ENCODE measurements at regions not wholly inside any gene's neighbourhood (a gene's known extent, or its start where the extent isn't known, plus 50 kb on each side); places are given as distances from the start of the nearest gene placed in this dataset.

DNA sequence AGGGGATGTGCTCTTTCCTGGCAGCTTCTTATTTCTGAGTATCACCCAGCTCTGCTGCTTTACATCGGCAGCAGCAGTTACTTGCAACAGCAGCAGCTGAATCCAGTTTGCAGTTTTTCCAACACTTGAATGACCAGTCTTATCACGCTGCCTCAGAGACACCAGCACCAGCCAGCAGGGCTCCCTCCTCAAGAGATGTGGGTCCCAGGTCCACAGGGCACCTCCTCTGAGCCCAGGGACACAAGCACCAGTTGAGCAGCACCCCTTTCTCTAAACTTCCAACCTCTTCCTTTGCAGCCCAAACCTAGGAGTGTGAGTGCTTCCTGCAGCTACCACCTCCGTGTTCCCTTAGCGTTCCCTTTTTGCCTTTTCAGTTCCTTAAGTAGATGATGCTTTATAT is 50.4 kb upstream of the YPEL5 start:
- no peaks in the 10 kb centered on the region for H3K9me3 Mint-ChIP-seq
- peak overlapping the region in 1 of 3 experiments; percentile 47 for H3K27ac Mint-ChIP-seq
- H3K36me3 Mint-ChIP-seq (ENCODE audit: low read depth): no peaks in the 10 kb centered on the region
- peaks cover 25% of the 10 kb centered on the region for H3K27me3 Mint-ChIP-seq (ENCODE audit: low read depth)
- TF ChIP-seq, protein P1, sequence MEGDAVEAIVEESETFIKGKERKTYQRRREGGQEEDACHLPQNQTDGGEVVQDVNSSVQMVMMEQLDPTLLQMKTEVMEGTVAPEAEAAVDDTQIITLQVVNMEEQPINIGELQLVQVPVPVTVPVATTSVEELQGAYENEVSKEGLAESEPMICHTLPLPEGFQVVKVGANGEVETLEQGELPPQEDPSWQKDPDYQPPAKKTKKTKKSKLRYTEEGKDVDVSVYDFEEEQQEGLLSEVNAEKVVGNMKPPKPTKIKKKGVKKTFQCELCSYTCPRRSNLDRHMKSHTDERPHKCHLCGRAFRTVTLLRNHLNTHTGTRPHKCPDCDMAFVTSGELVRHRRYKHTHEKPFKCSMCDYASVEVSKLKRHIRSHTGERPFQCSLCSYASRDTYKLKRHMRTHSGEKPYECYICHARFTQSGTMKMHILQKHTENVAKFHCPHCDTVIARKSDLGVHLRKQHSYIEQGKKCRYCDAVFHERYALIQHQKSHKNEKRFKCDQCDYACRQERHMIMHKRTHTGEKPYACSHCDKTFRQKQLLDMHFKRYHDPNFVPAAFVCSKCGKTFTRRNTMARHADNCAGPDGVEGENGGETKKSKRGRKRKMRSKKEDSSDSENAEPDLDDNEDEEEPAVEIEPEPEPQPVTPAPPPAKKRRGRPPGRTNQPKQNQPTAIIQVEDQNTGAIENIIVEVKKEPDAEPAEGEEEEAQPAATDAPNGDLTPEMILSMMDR (IDR thresholded peaks at IDR 0.05; ENCODE audit: unreplicated experiment in 3 of 3): no peak
- H3K4me1 Mint-ChIP-seq: no peaks in the 10 kb centered on the region
- no peak overlapping the region for H3K4me3 Mint-ChIP-seq
